ENCODE measurements at regions not wholly inside any gene's neighbourhood (a gene's known extent, or its start where the extent isn't known, plus 50 kb on each side); places are given as distances from the start of the nearest gene placed in this dataset.

- Mint-ChIP-seq H3K9me3 (peaks cover 15% of the 10 kb centered on the region; the same call in 1 of the 2 replicates), H3K4me3 (no peak overlapping the region), H3K27me3 (ENCODE audit: insufficient read depth) (no peaks in the 10 kb centered on the region; the same call in 1 of the 2 replicates), H3K27ac (no peak overlapping the region), H3K36me3 (ENCODE audit: low read depth) (no peaks in the 10 kb centered on the region; the same call in 1 of the 2 replicates), H3K4me1 (ENCODE audit: low read depth) (no peaks in the 10 kb centered on the region)
- DNase-seq, result no peak
- TF ChIP-seq CTCF (IDR thresholded peaks at IDR 0.05), result no peak
Measured at GRCh38 chr16:59651662-59652061, 917.5 kb upstream of the GOT2 start.

GRCh38 chr16:59645194-59645593 is 911.1 kb upstream of the GOT2 start:
- peaks cover 27% of the 10 kb centered on the region for H3K9me3 Mint-ChIP-seq
- H3K36me3 Mint-ChIP-seq (ENCODE audit: low read depth), result peaks cover 26% of the 10 kb centered on the region
- no peaks in the 10 kb centered on the region; the same call in 1 of the 2 replicates for H3K27me3 Mint-ChIP-seq (ENCODE audit: insufficient read depth)
- no peak for TF ChIP-seq CTCF (IDR thresholded peaks at IDR 0.05)
- H3K4me3 Mint-ChIP-seq, result no peak overlapping the region
- H3K27ac Mint-ChIP-seq, result no peak overlapping the region
- no peaks in the 10 kb centered on the region for H3K4me1 Mint-ChIP-seq (ENCODE audit: low read depth)
- DNase-seq, result no peak

GRCh38 chr16:59635674-59636073 is 901.6 kb upstream of the GOT2 start:
- no peak for TF ChIP-seq CTCF (IDR thresholded peaks at IDR 0.05)
- Mint-ChIP-seq H3K27ac (peak overlapping the region; percentile 92), H3K9me3 (no peaks in the 10 kb centered on the region), H3K36me3 (ENCODE audit: low read depth) (peaks cover 4% of the 10 kb centered on the region; the same call in 1 of the 2 replicates), H3K27me3 (ENCODE audit: insufficient read depth) (peaks cover 2% of the 10 kb centered on the region; the same call in 1 of the 2 replicates), H3K4me1 (ENCODE audit: low read depth) (peaks cover 71% of the 10 kb centered on the region), H3K4me3 (peak overlapping the region; percentile 74)
- DNase-seq, result peak; percentile 81

- DNase-seq, result peak; percentile 13
- peaks cover 4% of the 10 kb centered on the region; the same call in 1 of the 2 replicates for H3K36me3 Mint-ChIP-seq (ENCODE audit: low read depth)
- H3K4me1 Mint-ChIP-seq (ENCODE audit: low read depth), result peaks cover 72% of the 10 kb centered on the region
- H3K9me3 Mint-ChIP-seq, result no peaks in the 10 kb centered on the region
- peak overlapping the region; percentile 74 for H3K4me3 Mint-ChIP-seq
- peak overlapping the region; percentile 92 for H3K27ac Mint-ChIP-seq
- H3K27me3 Mint-ChIP-seq (ENCODE audit: insufficient read depth), result peaks cover 2% of the 10 kb centered on the region; the same call in 1 of the 2 replicates
- TF ChIP-seq CTCF (IDR thresholded peaks at IDR 0.05), result no peak
Measured at GRCh38 chr16:59634951-59635350, 900.8 kb upstream of the GOT2 start.

- Mint-ChIP-seq H3K4me3 (peak overlapping the region; percentile 74), H3K4me1 (ENCODE audit: low read depth) (peaks cover 77% of the 10 kb centered on the region), H3K9me3 (no peaks in the 10 kb centered on the region), H3K36me3 (ENCODE audit: low read depth) (peaks cover 4% of the 10 kb centered on the region; the same call in 1 of the 2 replicates), H3K27me3 (ENCODE audit: insufficient read depth) (peaks cover 2% of the 10 kb centered on the region; the same call in 1 of the 2 replicates), H3K27ac (peak overlapping the region; percentile 92)
- no peak for TF ChIP-seq CTCF (IDR thresholded peaks at IDR 0.05)
- peak; percentile 83 for DNase-seq
Measured at GRCh38 chr16:59634004-59634579, 900.0 kb upstream of the GOT2 start.
